GM23248 (cell line): ENCODE measurements at regions not wholly inside any gene's neighbourhood (a gene's known extent, or its start where the extent isn't known, plus 50 kb on each side); places are given as distances from the start of the nearest gene placed in this dataset.

Experiments used
- EZH2 ChIP-seq: fragments of 200-600 bp; sonication (generic); IDR thresholded peaks from 2 replicates; pipeline ENCODE4 v1.6.1; 2018; ENCODE audit warnings: antibody characterized with exemption, mild to moderate bottlenecking; ENCODE audit not compliant: insufficient read depth, poor library complexity, severe bottlenecking
- EZH2phosphoT487 ChIP-seq: fragments of 200-600 bp; sonication (generic); IDR thresholded peaks from 2 replicates; pipeline ENCODE4 v1.6.1; 2018; ENCODE audit warnings: antibody characterized with exemption, moderate library complexity, mild to moderate bottlenecking, low read depth; ENCODE audit not compliant: insufficient read depth

DNA sequence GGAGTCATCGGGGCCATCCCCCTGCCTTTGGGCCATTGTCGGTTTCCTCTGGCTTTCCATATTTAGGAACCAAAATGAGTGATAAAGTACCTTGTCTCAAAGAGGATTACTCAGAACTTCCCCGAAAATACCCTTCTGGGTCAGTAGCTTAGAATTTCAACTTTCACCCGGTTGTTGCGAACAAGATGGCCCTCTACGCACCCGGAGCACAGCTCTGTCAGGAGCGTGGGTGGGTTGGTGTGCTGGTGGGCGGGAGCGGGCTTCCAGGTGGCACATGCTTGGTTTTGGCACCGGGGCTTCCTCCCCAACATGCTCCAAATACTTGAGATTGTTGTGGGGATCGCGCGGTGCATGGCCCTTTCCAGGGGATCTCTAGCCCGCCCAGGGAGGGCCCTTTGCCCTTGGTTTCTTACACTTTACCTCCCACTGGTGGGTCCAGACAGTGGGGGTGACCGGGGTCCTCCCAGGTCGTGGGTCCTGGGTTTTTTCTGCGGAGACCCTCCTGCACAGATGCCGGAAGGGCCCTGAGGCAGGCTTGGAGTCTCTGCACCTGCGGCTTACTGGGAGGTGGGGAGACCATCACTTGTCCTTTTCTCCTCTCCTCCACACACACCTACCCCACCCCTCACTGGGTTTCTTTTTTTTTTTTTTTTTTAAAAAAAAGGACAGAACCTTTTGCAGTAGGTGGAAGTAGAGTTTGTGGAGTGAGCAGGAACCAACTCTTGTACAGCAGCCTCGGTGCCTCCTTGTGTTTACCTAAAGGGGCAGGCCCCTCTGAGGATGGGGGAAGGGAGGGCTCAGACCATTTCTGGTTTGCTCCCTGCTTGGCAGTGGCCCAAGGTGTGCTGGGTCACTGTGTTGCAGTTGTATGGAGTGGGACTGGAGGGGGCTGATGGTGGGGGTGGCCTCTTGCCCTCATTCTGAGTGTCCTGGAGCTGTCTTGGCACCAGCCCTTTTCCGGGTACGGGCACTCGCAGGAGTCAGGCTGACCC lies 142.1 kb downstream of the SEC14L1 start:
- TF ChIP-seq EZH2phosphoT487 (no peak), EZH2 (no peak)
